ENCODE measurements at regions not wholly inside any gene's neighbourhood (a gene's known extent, or its start where the extent isn't known, plus 50 kb on each side); places are given as distances from the start of the nearest gene placed in this dataset.

DNA sequence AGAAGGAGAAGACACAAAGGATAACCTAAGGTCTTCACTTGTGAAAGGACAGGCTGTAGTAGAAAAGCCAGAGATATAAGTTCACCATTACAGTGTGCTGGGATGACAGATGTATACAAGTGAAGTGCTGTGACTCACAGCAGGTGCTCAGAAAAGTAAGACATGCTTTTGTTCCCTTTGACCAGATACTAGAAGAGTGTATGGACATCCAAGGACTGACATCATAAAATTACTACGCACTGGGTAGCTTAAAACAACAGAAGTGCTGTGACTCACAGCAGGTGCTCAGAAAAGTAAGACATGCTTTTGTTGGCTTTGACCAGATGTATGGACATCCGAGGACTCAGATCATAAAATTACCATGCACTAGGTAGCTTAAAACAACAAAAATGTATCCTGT is 61.6 kb upstream of the BTC start:
- intact Hi-C loops (cut with DNase I) = no loop called here
- H3K27me3 ChIP-seq = no peaks in the 10 kb centered on the region

DNA sequence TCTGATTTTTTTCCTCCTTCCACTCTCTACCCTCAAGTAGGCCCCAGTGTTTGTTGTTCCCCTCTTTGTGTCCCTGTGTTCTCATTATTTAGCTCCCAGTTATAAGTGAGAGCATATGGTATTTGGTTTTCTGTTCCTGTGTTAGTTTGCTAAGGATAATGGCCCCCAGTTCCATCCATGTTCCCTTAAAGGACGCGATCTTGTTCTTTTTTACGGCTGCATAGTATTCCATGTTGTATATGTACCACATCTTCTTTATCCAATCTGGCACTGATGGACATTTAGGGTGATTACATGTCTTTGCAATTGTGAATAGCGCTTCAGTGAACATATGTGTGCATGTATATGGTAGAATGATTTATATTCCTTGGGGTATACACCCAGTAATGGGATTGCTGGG is 54.5 kb upstream of the BTC start:
- no peak overlapping the region for H3K27ac ChIP-seq
- H3K27me3 ChIP-seq = no peaks in the 10 kb centered on the region
- H3K9me3 ChIP-seq = no peaks in the 10 kb centered on the region
- no peak for TF ChIP-seq POLR2A (IDR thresholded peaks at IDR 0.05)
- TF ChIP-seq, protein P1, sequence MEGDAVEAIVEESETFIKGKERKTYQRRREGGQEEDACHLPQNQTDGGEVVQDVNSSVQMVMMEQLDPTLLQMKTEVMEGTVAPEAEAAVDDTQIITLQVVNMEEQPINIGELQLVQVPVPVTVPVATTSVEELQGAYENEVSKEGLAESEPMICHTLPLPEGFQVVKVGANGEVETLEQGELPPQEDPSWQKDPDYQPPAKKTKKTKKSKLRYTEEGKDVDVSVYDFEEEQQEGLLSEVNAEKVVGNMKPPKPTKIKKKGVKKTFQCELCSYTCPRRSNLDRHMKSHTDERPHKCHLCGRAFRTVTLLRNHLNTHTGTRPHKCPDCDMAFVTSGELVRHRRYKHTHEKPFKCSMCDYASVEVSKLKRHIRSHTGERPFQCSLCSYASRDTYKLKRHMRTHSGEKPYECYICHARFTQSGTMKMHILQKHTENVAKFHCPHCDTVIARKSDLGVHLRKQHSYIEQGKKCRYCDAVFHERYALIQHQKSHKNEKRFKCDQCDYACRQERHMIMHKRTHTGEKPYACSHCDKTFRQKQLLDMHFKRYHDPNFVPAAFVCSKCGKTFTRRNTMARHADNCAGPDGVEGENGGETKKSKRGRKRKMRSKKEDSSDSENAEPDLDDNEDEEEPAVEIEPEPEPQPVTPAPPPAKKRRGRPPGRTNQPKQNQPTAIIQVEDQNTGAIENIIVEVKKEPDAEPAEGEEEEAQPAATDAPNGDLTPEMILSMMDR (IDR thresholded peaks at IDR 0.05) = no peak
- no peaks in the 10 kb centered on the region for H3K36me3 ChIP-seq
- no peak for DNase-seq
- no peak overlapping the region for H3K4me3 ChIP-seq (replicated peaks in 1 of 3)
- 95 to 98% methylated on average over 4 of the region's 4 CpGs for WGBS, 2 donors
- no peaks in the 10 kb centered on the region for H3K4me1 ChIP-seq
- intact Hi-C loops (cut with DNase I) = no loop called here

More for the DNA sequence above, 61.6 kb upstream of the BTC start:
- WGBS, 2 donors = 80 to 85% methylated on average over 2 of the region's 2 CpGs
- Histone ChIP-seq H3K4me1 (no peaks in the 10 kb centered on the region), H3K4me3 (replicated peaks in 1 of 3) (no peak overlapping the region), H3K27ac (no peak overlapping the region), H3K9me3 (no peaks in the 10 kb centered on the region), H3K36me3 (no peaks in the 10 kb centered on the region)
- DNase-seq = no peak
- no peak for TF ChIP-seq POLR2A (IDR thresholded peaks at IDR 0.05)
- TF ChIP-seq, protein P1 (IDR thresholded peaks at IDR 0.05) = no peak

DNA sequence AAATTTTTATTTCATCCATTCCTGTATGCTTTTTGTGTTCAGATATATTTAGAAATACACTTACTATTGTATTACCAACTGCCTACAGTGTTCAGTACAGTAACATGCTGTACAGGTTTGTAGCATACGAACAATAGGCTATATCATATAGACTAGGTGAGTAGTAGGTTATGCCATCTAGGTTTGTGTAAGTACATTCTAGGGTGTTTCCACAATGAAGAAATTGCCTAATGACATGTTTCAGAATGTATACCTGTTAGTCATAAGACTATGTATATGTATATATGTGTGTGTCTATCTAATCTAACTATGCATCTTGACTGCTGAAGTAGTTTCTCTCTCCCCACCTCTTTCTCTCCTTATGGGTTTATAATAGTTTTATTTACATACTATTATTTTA is 51.5 kb upstream of the BTC start:
- intact Hi-C loops (cut with DNase I) = no loop called here
- no peak for DNase-seq
- no peaks in the 10 kb centered on the region for H3K27me3 ChIP-seq
- no peaks in the 10 kb centered on the region for H3K9me3 ChIP-seq
- TF ChIP-seq, protein P1 (IDR thresholded peaks at IDR 0.05) = no peak
- no peak for TF ChIP-seq POLR2A (IDR thresholded peaks at IDR 0.05)
- WGBS, 2 donors = 93 to 96% methylated on average over 1 of the region's 1 CpG
- no peaks in the 10 kb centered on the region for H3K4me1 ChIP-seq
- H3K4me3 ChIP-seq (replicated peaks in 1 of 3) = no peak overlapping the region
- H3K36me3 ChIP-seq = no peaks in the 10 kb centered on the region
- H3K27ac ChIP-seq = no peak overlapping the region

All from thyroid gland (tissue), 4 donors.